Raji (cell line): ENCODE measurements at regions not wholly inside any gene's neighbourhood (a gene's known extent, or its start where the extent isn't known, plus 50 kb on each side); places are given as distances from the start of the nearest gene placed in this dataset.

ENCODE experiments used
- POLR2A ChIP-seq: IDR thresholded peaks from 2 replicates; pipeline ENCODE4 v1.6.1; 2011; ENCODE audit warnings: low read depth, low read length, control low read depth; ENCODE audit not compliant: insufficient read depth

GRCh38 chrX:39848243-39848642 is 249.5 kb downstream of the BCOR start:
- no peak for TF ChIP-seq POLR2A

- TF ChIP-seq POLR2A = no peak
Measured at GRCh38 chrX:39848900-39849299, 248.9 kb downstream of the BCOR start.

DNA sequence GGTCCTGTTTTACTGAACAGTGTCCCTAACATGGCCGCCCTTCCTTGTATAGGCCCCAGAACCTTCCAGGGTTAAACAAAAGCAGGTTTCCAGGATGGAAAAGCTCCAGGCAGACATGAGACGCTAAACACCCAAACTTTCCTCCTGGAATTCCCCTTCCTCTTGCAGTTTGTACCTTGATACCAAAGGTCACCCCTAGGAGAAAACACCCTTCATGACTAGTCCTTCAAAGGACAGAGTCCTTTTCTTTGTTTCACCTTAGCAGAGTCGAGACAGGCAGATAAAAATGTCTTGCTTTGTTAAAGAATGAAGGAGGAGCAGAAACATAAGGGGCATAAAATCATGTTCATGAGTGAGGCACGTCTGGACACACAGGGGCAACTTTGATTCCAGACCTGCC is 247.5 kb downstream of the BCOR start:
- no peak for TF ChIP-seq POLR2A

DNA sequence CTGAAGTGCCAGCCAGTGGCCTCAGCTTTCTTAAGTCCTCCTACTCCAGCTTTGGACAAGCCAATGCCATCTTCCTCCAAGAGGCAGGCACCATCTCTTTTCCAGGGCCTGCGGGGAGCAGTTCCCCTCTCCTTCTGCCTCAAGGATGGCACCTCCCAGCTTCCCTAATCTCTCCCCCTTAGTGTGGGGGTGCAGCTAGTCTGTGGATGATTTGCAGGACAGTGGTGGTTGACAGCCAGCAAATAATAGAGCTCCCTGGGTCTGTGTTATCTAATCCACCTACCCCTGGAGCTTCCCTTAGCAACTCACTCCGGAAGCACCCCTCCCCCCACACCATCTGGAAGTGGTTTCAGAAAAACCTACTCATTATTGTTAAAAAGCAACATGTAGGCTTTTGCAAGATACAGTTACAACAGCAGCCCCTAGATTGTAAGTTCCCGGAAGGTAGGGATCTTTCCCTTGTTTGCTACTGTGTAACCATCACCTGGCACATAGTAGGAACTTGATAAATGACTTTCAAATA is 247.1 kb downstream of the BCOR start:
- TF ChIP-seq POLR2A = no peak

GRCh38 chrX:39851745-39852455 is 245.9 kb downstream of the BCOR start:
- no peak for TF ChIP-seq POLR2A

- no peak for TF ChIP-seq POLR2A
Measured at GRCh38 chrX:39852491-39852890, 245.3 kb downstream of the BCOR start.

DNA sequence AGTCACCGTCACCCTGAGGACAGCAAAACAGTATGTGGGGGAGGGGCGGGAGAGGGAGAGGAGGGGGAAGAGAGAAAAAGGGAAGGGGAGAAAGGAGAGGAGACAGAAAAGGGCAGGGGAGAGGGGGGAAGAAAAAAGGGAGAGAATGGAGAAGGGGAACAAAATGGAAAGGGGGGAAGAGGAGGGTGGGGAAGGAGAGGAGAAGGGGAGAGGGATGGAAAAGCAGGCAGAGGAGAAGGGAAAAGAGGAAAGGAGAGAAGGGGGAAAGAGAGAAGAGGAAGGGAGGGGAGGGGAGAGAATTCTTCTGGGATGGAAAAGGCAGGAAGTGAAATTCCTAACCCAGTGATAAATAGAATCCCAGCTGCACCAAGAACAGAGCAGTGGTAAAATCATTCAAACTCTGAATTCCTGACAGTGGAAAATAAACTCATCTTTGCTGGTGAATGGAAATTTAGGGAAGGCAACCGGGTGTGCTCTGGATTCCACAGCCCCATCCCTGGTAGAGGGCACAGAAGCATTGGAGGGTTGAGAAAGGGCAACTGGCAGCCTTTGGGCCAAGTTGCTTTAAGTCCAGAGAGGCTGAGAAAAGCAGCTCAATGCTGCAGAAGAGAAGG is 244.2 kb downstream of the BCOR start:
- no peak for TF ChIP-seq POLR2A

GRCh38 chrX:39854772-39855747 is 242.7 kb downstream of the BCOR start:
- TF ChIP-seq POLR2A = no peak

DNA sequence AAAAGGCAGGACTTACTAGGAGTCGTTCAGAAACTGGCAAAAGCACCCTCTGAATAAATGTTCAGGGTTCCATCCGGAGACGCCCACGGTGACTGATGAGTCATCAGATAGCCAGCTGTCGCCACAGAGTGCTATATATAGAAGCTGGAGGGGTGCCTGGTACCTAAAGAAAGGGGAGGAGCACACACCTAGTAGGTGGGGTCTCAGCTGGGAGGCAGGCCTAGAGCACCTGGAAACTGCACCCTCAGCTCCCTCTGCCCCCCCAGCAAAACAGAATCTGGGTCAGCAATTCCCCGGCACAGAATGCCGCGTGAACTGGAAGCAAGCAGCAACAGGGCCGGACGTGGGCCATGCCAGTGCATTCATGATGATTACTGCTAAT is 242.0 kb downstream of the BCOR start:
- TF ChIP-seq POLR2A = no peak

GRCh38 chrX:39856472-39857121 is 241.2 kb downstream of the BCOR start:
- no peak for TF ChIP-seq POLR2A

DNA sequence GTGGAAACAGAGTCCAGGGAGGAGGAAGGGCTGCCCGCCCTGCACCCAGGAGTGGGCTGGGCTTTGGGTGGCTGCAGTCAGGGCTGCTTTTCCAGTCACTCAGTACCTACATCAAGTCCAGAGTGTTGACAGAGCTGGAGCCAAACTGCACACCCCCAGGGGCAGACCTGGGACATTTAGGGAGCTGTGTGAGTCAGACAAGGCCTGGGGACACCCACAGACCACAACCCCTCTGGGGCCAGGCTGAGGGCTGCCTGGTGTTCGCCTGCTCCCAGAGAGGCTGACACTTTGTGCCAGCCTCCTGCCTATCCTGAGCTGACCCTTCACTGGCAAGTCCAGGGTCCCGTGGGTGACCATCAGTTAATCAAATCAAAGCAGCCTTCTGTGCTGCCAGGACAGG is 240.0 kb downstream of the BCOR start:
- TF ChIP-seq POLR2A = no peak

- TF ChIP-seq POLR2A = no peak
Measured at GRCh38 chrX:39859991-39860861, 237.5 kb downstream of the BCOR start.

DNA sequence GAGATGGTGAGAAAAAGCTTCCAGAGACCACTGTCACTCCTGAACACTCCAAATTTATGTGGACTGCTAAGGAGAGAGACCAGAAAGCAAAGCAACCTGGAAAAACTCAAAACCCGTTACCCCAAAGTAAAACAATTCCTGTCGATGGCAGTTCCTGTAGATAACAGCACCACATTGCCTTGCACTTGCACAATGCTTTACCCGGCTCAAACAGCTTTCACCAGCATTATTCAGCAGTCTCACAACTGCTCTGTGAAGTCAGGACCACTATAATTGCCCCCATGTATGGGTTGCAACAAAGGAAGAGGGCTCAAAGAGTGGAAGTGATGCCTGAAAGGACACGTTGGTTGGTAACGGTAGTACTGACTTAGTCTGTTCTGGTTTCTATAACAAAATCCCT is 234.8 kb downstream of the BCOR start:
- no peak for TF ChIP-seq POLR2A

DNA sequence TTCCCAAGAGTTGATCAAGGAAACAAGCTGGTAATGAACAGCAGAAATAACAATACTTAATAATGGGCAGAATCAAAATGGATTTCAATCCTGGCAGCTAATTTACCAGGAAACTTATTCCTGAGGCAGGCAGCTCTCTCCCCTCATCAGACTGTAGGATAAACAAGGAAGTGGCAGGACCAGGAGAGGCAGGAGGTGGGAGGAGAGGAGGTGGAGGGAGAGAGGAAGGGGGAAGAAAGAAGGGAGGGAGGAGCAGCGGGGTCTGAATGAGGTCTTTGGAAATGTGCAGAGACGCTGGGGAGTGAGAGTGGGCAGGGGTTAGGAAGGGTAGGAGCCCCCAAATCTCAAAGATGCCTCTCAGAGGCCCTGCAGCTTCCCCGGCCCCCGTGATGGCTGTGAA is 231.5 kb downstream of the BCOR start:
- TF ChIP-seq POLR2A = no peak
